ENCODE measurements at regions not wholly inside any gene's neighbourhood (a gene's known extent, or its start where the extent isn't known, plus 50 kb on each side); places are given as distances from the start of the nearest gene placed in this dataset.

DNA sequence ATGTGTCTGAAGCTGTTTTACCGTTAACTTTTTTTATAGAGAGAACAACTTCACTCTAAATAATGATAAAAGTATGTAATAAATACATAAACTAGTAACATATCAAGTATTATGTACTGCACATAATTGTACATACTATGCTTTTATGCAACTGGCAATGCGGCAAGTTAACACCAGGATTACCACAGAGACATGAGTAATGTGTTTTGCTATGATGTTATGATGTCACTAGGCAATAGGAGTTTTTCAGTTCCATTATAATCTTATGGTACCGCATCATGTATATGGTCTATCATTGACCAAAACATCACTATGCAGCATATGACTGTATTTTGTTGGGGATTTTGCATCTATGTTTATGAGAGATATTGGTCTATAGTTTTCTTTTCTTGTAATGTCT, 326.4 kb upstream of the TARS1 start:
- no peak overlapping the region for H3K4me3 Mint-ChIP-seq (ENCODE audit: unreplicated experiment)
- peaks cover 3% of the 10 kb centered on the region for H3K27me3 Mint-ChIP-seq (ENCODE audit: unreplicated experiment)
- TF ChIP-seq, protein P1, sequence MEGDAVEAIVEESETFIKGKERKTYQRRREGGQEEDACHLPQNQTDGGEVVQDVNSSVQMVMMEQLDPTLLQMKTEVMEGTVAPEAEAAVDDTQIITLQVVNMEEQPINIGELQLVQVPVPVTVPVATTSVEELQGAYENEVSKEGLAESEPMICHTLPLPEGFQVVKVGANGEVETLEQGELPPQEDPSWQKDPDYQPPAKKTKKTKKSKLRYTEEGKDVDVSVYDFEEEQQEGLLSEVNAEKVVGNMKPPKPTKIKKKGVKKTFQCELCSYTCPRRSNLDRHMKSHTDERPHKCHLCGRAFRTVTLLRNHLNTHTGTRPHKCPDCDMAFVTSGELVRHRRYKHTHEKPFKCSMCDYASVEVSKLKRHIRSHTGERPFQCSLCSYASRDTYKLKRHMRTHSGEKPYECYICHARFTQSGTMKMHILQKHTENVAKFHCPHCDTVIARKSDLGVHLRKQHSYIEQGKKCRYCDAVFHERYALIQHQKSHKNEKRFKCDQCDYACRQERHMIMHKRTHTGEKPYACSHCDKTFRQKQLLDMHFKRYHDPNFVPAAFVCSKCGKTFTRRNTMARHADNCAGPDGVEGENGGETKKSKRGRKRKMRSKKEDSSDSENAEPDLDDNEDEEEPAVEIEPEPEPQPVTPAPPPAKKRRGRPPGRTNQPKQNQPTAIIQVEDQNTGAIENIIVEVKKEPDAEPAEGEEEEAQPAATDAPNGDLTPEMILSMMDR (IDR thresholded peaks at IDR 0.05; ENCODE audit: partially characterized antibody, unreplicated experiment), result no peak
- no peak overlapping the region for H3K27ac Mint-ChIP-seq (ENCODE audit: unreplicated experiment)
- no peaks in the 10 kb centered on the region for H3K36me3 Mint-ChIP-seq (ENCODE audit: unreplicated experiment)
- peaks cover 2% of the 10 kb centered on the region for H3K9me3 Mint-ChIP-seq (ENCODE audit: unreplicated experiment)
- no peak for DNase-seq
- H3K4me1 Mint-ChIP-seq (ENCODE audit: low read depth, unreplicated experiment), result no peaks in the 10 kb centered on the region

DNA sequence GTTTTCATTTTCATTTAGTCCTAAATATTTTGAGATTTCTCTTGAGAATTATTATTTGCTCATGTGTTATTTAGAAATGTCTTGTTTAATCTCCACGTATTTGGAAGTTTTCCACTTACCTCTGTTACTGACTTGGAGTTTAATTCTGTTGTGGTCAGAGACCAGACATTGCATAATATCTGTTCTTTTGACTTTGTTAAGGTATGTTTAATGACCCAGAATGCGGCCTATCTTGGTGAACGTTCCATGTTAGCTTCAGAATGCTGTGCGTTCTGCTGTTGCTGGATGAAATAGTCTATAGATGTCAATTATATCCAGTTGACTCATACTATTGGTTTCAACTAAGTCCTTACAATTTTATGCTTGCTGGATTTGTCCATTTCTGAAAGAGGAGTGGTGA, 325.3 kb upstream of the TARS1 start:
- peaks cover 3% of the 10 kb centered on the region for H3K27me3 Mint-ChIP-seq (ENCODE audit: unreplicated experiment)
- peaks cover 2% of the 10 kb centered on the region for H3K9me3 Mint-ChIP-seq (ENCODE audit: unreplicated experiment)
- TF ChIP-seq, protein P1 (IDR thresholded peaks at IDR 0.05; ENCODE audit: partially characterized antibody, unreplicated experiment), result no peak
- no peak for DNase-seq
- H3K4me3 Mint-ChIP-seq (ENCODE audit: unreplicated experiment), result no peak overlapping the region
- H3K36me3 Mint-ChIP-seq (ENCODE audit: unreplicated experiment), result no peaks in the 10 kb centered on the region
- H3K4me1 Mint-ChIP-seq (ENCODE audit: low read depth, unreplicated experiment), result no peaks in the 10 kb centered on the region
- H3K27ac Mint-ChIP-seq (ENCODE audit: unreplicated experiment), result no peak overlapping the region

DNA sequence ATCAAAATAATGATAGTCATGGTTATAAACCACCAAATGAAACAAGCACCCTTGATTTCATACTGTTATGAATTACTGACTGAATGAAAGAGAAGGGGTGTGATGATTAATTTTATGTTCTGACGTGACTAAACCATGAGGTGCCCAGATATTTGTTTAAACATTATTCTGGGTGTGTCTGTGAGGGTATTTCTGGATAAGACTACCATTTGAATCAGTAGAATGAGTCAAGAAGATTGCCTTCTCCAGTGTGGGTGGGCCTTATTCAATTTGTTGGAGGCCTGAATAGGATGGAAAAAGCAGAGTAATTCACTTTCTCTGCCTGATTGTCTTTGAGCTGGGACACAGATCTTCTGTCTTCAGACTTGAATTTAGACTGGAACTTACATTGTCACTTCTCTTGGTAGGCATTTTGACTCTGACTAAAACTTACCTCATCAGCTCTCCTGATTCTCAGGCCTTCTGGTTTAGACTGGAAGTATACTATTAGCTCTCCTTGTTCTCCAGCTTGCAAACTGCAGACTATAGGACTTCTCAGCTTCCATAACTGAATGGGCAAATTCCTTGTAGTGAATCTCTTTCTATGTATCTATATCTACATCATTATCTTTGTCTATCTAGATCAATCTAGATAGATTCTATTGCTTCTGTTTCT, 321.9 kb upstream of the TARS1 start:
- Mint-ChIP-seq H3K4me3 (ENCODE audit: unreplicated experiment) (no peak overlapping the region), H3K4me1 (ENCODE audit: low read depth, unreplicated experiment) (no peaks in the 10 kb centered on the region), H3K9me3 (ENCODE audit: unreplicated experiment) (no peaks in the 10 kb centered on the region), H3K27ac (ENCODE audit: unreplicated experiment) (no peak overlapping the region), H3K36me3 (ENCODE audit: unreplicated experiment) (no peaks in the 10 kb centered on the region), H3K27me3 (ENCODE audit: unreplicated experiment) (peaks cover 3% of the 10 kb centered on the region)
- DNase-seq, result no peak
- TF ChIP-seq, protein P1 (IDR thresholded peaks at IDR 0.05; ENCODE audit: partially characterized antibody, unreplicated experiment), result no peak

DNA sequence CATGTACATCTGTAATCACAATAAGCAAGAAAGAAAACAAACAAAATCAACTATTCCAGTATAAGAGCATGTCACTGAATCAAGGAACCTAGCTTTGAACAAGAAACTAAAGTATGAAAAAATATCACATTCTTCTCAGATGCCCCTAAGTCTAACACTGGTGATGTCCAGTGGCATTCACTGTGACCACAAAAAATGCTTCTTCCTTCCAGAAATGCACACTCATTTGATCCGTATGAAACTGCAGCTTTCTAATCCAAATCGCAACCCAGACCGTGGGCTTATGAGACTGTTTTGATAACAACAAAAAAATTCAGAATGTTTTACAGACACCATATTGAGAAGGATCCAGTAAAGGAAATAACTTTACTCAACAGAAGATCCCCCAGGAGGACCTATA, 320.1 kb upstream of the TARS1 start:
- Mint-ChIP-seq H3K9me3 (ENCODE audit: unreplicated experiment) (no peaks in the 10 kb centered on the region), H3K27ac (ENCODE audit: unreplicated experiment) (no peak overlapping the region), H3K4me3 (ENCODE audit: unreplicated experiment) (no peak overlapping the region), H3K36me3 (ENCODE audit: unreplicated experiment) (no peaks in the 10 kb centered on the region), H3K27me3 (ENCODE audit: unreplicated experiment) (peaks cover 3% of the 10 kb centered on the region), H3K4me1 (ENCODE audit: low read depth, unreplicated experiment) (no peaks in the 10 kb centered on the region)
- TF ChIP-seq, protein P1 (IDR thresholded peaks at IDR 0.05; ENCODE audit: partially characterized antibody, unreplicated experiment), result no peak
- no peak for DNase-seq

DNA sequence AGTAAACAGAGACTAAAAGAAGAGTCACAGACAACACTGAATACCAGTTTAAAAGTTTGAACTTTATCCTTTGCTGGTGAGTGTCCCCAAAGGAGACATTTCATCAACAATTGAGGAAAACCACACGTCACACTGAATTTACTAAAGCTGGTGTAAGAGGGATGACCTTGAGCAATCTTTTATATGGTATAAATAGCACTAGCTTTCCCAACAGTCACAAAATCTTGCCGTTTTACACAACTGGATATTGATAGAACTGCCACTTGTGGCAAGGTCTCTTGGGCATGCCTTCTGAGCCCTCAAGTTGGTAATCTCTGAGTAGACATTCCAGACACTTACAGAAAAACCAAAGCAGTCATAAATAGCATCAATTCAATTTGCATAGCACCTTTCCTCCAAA, 311.5 kb upstream of the TARS1 start:
- no peaks in the 10 kb centered on the region for H3K27me3 Mint-ChIP-seq (ENCODE audit: unreplicated experiment)

More for the DNA sequence above, 311.5 kb upstream of the TARS1 start:
- DNase-seq, result no peak
- no peaks in the 10 kb centered on the region for H3K4me1 Mint-ChIP-seq (ENCODE audit: low read depth, unreplicated experiment)
- H3K4me3 Mint-ChIP-seq (ENCODE audit: unreplicated experiment), result no peak overlapping the region
- H3K36me3 Mint-ChIP-seq (ENCODE audit: unreplicated experiment), result peaks cover 9% of the 10 kb centered on the region
- H3K27ac Mint-ChIP-seq (ENCODE audit: unreplicated experiment), result no peak overlapping the region
- TF ChIP-seq, protein P1 (IDR thresholded peaks at IDR 0.05; ENCODE audit: partially characterized antibody, unreplicated experiment), result no peak
- H3K9me3 Mint-ChIP-seq (ENCODE audit: unreplicated experiment), result peaks cover 13% of the 10 kb centered on the region
